ENCODE measurements at regions not wholly inside any gene's neighbourhood (a gene's known extent, or its start where the extent isn't known, plus 50 kb on each side); places are given as distances from the start of the nearest gene placed in this dataset.

DNA sequence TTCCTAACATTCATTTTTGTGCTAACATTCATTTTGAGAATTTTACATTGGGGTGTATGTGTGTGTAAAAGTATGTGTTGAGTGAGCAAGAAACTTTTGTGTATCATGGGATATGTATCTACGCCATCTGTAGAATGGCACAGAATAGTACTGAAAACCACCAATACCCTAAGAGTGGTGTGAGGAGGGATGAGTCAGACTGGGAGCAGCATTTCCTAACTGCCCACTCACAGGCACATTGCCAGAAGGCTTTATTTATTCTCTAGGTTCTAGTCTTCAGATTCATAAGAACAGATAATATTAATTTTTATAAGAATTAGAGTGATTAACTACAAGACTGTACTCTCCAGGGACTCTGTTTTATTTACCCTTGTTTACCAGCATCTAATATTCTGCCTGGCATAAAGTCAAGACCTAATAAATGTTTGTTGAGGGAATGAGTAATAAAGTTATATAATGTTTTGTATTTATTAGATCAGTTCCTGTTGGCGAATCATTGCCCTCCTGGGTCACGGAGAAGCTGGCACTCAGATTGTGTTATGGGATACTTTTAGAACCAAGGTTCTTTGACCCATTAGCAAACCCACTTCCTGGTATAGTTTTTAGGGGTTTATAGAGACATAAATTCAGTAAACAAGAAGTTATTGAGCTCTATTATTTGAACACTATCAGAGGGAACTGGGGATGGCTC is 159.1 kb upstream of the PPP2R2B start:
- DNase-seq (ENCODE audit: low spot score), result no peak

DNA sequence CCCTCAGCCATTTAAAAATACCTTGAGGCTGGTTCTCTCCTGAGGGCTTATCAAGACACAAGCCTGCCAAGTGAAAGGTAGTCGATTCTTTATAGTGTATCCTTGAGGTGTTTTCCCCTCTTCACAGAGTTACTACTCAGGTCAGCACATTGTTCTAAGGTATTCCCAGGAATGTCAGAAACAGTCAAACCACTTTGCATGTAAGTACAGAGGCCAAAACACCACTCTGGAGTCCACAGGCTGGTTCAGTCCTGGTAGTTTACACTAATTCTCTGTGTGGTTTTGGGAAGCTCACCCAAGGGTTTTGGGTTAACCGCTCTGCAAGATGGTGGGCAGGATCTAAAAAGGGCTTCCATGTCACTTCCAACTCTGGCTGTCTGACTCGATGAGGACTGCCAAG is 162.3 kb upstream of the PPP2R2B start:
- DNase-seq (ENCODE audit: low spot score), result no peak

- DNase-seq (ENCODE audit: low spot score), result no peak
Measured at GRCh38 chr5:147044572-147045273, 166.2 kb upstream of the PPP2R2B start.

DNA sequence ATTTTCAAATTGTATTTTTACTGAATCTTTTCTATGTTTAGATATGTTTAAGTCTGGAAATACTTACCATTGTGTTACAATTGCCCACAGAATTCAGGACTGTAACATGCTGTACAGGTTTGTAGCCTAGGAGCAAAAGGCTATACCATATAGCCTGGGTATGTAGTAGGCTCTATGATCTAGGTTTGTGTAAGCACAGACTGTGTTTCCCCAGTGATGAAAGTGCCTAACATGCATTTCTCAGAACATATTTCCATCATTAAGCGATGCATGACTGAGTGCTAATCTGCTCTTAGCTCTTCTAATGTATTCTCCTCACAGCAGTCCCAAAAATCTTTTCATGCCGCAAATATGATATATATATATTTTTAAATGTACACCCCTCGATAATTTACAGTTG is 166.7 kb upstream of the PPP2R2B start:
- no peak for DNase-seq (ENCODE audit: low spot score)

DNA sequence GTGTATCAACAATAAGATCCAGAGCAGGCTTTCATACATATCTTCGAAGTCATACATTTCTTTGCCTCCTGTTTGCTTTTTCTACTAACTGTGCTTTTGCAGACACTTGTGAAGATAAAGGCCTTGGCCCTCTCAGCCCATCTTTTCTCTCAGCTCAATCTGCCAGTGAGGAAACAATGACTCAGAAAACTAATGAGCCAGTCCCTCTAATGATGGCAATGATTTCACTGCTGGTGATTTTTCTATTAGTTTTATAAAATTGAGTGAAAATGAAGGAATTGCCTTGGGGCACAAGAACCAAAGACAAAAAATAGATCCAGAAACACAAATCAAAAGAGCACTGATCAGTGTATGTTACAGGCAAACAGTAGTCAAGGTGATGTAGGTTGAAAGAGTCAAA is 167.7 kb upstream of the PPP2R2B start:
- DNase-seq (ENCODE audit: low spot score), result no peak

DNA sequence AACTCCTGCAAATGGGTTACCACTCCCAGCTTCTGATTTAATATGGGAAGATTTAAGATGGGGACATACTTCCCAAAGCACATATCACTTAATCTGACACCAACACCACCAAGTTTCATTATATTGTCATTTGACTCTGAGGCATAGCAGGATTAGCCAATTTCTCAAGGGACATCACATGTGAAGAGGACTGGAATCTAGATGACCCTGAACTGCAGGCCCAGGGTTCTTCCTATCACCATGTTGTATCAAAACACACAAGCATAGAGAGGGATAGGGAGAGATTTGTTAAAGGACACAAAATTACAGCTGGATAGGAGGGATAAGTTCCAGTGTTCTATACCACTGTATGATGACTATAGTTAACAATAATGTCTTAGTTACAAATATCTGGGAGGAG is 168.3 kb upstream of the PPP2R2B start:
- no peak for DNase-seq (ENCODE audit: low spot score)

- no peak for DNase-seq (ENCODE audit: low spot score)
Measured at GRCh38 chr5:147049764-147050163, 171.2 kb upstream of the PPP2R2B start.

GRCh38 chr5:147050172-147050571 is 171.6 kb upstream of the PPP2R2B start:
- DNase-seq (ENCODE audit: low spot score), result peak; percentile 70

DNA sequence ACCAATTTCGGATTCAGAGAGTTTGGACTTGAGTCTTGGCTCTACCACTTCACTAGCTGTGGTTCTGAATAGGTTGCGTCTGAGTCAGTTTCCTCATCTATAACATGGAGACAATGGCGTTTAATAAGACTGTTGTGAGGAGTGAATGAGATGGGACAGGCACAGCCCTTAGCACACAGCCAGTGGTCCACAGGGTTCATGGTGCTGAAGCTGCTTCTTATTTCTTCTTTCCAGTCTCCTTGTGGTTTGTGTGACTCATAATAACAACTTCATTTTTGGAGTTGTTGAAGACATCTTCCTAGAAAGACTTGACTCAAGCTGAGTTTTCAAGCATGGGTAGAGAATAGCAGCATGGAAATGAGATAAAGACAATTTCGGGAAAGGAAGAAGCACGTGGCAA is 172.6 kb upstream of the PPP2R2B start:
- no peak for DNase-seq (ENCODE audit: low spot score)

- DNase-seq (ENCODE audit: low spot score), result no peak
Measured at GRCh38 chr5:147052519-147052918, 174.0 kb upstream of the PPP2R2B start.

DNA sequence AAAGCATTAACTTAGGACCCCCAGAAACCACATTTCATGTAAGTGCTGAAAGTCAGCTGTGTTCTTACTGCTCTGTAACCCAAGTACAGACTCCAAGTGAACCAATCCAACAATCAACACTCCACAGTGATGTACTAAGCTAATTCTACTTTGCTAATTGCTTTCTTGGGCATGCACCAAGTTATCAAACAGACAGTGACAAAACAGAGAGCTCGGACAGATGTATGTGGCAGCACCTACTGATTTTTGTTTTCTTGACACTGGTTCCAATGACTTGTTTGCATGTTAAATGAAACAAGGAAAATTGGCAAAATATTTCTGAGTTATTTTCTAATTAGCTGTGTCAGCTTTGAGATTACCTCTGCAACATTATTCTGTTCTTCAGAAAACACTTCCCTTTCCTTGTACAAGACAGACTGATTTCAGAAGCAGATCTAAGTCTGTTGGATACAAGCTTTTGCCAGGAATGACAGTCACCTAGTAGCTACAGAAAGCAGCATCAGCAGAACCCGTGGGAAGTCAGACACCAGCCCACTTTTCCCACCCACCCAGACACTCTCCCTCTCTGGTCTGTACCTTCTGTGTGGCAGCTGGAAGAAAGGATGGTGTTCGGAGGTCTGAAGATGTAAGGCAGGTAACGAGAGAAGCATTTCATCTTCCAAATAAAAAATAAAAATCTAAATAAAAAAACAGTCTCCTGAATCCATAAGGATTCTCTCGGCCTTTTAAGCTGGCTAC is 176.7 kb upstream of the PPP2R2B start:
- DNase-seq (ENCODE audit: low spot score), result no peak

DNA sequence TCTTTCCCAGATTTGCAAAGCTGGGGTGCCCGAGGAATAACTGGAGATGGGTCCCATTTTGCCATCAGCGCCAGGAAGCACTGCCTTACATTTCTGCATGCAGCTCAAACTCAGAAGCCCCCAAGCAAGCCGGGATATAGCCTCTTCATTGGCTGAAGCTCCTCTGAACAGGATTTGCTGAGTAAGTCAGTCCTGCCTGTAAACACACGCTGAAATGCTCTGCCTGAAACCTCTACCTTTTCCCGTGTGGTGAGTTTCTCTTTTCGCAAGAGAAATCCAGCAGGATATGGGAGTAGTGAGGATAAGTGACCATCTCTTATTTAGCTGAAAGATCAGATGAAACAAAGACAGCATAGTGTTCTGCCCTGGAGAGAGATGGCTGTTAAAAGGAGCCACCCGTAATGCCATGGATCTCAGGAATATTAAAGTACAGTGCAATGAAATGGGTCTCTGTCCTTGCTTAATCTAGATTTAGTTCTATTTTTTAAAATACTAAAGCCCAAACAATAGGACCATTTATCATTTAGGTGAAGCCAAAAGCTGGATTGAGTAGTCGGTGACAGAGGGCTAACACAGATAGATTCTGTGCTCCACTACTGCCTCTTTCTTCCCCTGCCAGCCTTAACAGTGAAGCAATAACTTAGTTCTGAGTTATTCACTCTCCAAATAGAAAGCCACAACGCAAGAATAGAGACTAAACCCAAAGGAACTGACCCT is 177.5 kb upstream of the PPP2R2B start:
- DNase-seq (ENCODE audit: low spot score), result no peak

- DNase-seq (ENCODE audit: low spot score), result no peak
Measured at GRCh38 chr5:147057051-147057450, 177.8 kb upstream of the STK32A start.

- DNase-seq (ENCODE audit: low spot score), result no peak
Measured at GRCh38 chr5:147061431-147061830, 173.4 kb upstream of the STK32A start.

- DNase-seq (ENCODE audit: low spot score), result no peak
Measured at GRCh38 chr5:147062427-147062826, 172.4 kb upstream of the STK32A start.

GRCh38 chr5:147063943-147064342 is 170.9 kb upstream of the STK32A start:
- DNase-seq (ENCODE audit: low spot score), result no peak

GRCh38 chr5:147065071-147065470 is 169.8 kb upstream of the STK32A start:
- no peak for DNase-seq (ENCODE audit: low spot score)

- no peak for DNase-seq (ENCODE audit: low spot score)
Measured at GRCh38 chr5:147068998-147069397, 165.8 kb upstream of the STK32A start.

DNA sequence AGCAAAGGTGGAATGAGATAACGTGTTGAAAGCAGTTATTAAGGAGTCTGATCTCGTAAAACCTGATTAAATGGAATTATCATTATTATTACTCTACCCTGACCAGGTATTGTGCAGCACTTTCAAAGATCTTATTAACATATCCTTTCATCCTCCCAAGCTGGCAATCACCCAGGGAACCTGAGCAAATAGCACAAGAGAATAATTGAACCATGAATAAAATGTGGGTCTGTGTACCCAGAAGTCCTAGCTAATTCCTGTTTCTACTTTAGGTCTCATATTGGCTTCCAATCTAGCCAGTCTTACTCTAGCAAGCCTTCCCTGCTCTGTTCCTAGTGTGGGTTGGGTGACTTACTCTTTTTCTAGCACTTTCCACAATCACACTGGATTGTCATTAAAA is 162.2 kb upstream of the STK32A start:
- no peak for DNase-seq (ENCODE audit: low spot score)

GRCh38 chr5:147073098-147073497 is 161.7 kb upstream of the STK32A start:
- DNase-seq (ENCODE audit: low spot score), result no peak

DNA sequence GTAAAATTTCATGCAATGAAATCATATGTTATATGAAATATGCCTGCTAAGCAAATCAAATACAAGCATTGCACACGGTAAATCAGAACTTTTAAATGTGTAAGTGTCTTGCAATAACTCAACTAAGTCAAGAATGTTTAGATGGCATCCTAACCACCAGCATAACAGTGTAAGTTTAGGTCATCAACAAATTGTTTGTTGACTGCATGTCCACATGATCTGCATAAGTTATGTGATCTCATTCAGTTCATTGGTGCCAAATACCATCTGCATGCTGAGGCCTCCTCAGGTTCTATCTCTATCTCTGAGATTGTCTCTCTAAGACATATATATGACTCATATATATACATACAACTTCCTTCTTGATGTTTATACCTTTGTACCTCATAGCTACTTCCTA is 159.6 kb upstream of the STK32A start:
- peak; percentile 71 for DNase-seq (ENCODE audit: low spot score)

GRCh38 chr5:147080391-147080790 is 154.4 kb upstream of the STK32A start:
- DNase-seq (ENCODE audit: low spot score), result no peak

All from putamen (tissue), 1 donor.